GM06990 (cell line): ENCODE measurements at regions not wholly inside any gene's neighbourhood (a gene's known extent, or its start where the extent isn't known, plus 50 kb on each side); places are given as distances from the start of the nearest gene placed in this dataset.
A peak's percentile ranks its signal among the peaks of the same experiment; 100 is the strongest.

ENCODE experiments used
- DNase-seq: peaks from one replicate; pipeline ENCODE4 v3.0.0-alpha.2; 2011; ENCODE audit not compliant: insufficient read length; ENCODE audit errors: extremely low read depth
- H3K27me3 ChIP-seq: replicated peaks from 2 replicates; pipeline ENCODE4 v1.6.0; 2011; ENCODE audit warnings: low read length; ENCODE audit not compliant: control insufficient read depth, insufficient read depth
- H3K36me3 ChIP-seq: 2 replicates; pipeline ENCODE4 v1.5.1; 2011; ENCODE audit warnings: low read length; ENCODE audit not compliant: control insufficient read depth, insufficient read depth
- H3K4me3 ChIP-seq: replicated peaks from 2 replicates; pipeline ENCODE4 v1.5.1; 2011; ENCODE audit warnings: low read depth, mild to moderate bottlenecking, control low read depth, low read length
- TF ChIP-seq, protein P1 (sequence below): IDR thresholded peaks from 2 replicates; pipeline ENCODE4 v1.5.1; 2011; ENCODE audit warnings: low read length, control low read depth, mild to moderate bottlenecking, inconsistent platforms; ENCODE audit not compliant: insufficient read depth, poor library complexity, severe bottlenecking

DNA sequence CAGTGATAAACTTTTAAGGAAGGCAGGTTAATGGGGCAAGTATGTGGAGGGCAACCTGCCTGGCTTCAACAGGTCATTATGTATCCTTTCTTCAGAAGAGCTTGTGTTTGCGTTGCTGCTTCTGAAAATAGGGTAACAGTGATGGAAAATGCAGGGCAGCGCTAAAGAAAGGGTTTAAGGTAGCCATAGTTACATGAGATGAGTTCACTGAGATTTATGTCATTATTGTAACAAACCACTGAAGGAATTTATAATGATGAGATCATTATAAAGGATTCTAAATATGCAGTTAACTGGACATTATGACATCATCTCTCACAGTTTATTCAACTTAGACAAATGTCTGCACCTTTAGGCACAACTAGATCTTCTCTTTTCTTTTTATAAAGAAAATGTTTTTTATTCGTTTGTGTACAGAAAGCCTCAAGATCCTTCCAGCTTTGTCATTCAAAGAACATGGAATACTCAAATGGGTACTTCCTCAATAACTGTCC, 291.6 kb upstream of the SMARCA2 start:
- H3K4me3 ChIP-seq: no peak overlapping the region
- no peaks in the 10 kb centered on the region for H3K36me3 ChIP-seq
- no peaks in the 10 kb centered on the region for H3K27me3 ChIP-seq
- DNase-seq: no peak
- TF ChIP-seq, protein P1, sequence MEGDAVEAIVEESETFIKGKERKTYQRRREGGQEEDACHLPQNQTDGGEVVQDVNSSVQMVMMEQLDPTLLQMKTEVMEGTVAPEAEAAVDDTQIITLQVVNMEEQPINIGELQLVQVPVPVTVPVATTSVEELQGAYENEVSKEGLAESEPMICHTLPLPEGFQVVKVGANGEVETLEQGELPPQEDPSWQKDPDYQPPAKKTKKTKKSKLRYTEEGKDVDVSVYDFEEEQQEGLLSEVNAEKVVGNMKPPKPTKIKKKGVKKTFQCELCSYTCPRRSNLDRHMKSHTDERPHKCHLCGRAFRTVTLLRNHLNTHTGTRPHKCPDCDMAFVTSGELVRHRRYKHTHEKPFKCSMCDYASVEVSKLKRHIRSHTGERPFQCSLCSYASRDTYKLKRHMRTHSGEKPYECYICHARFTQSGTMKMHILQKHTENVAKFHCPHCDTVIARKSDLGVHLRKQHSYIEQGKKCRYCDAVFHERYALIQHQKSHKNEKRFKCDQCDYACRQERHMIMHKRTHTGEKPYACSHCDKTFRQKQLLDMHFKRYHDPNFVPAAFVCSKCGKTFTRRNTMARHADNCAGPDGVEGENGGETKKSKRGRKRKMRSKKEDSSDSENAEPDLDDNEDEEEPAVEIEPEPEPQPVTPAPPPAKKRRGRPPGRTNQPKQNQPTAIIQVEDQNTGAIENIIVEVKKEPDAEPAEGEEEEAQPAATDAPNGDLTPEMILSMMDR: no peak

DNA sequence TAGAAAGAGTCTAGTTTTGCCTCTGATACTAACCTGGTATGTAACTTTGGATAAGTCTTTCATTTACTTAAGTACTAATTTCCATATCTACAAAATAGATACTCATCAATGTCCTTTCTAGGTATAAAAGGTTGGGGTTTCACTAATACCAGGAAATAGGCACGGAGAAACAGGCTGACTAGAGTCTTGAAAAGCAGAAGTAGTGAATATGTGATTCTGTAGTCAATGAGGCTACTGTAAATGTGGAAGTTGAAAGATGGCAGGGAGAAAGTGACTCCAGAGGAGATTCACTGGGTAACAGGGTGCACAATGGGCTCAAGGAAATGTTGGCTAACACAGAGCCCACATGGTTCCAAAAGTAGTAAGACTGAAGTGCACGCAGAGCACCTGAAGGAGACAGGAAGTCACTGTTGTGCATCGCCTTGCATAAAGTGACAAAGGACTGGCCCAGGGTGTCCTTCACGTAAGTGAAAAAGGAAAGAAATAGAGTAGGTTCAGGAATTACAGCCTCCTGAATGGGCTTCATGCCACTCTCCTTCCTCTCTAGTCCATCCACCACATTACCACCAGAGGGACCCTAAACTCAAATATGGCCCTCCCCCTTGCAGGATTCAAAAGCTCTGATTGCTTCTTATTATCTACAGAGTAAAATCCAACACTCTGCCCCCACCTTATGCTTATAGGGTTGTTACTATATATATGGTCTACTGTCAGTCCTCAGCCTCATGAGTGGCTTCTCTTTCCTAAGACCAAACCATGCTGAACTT, 288.0 kb upstream of the SMARCA2 start:
- H3K36me3 ChIP-seq: no peaks in the 10 kb centered on the region
- DNase-seq: no peak
- TF ChIP-seq, protein P1: peak; percentile 51
- H3K27me3 ChIP-seq: no peaks in the 10 kb centered on the region; the same call in 1 of the 2 replicates
- no peak overlapping the region for H3K4me3 ChIP-seq

DNA sequence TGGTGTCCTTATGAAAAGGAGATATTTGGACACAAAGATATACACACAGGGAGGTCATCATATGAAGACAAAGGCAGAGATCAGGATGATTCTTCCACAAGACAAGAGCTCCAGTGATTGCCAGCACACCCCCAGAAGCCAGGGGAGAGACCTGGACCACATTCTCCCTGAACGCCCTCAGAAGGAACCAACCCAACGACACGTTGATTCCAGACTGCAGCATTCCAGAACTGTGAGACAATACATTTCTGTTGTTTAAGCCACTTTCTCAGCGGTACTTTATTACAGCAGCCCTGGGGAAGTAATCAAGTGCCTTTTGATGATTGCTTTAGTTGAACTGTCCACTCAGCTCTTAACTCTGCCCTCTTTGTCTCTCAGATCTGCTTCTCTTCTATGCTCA, 285.5 kb upstream of the SMARCA2 start:
- TF ChIP-seq, protein P1: no peak
- Histone ChIP-seq H3K27me3 (no peaks in the 10 kb centered on the region; the same call in 1 of the 2 replicates), H3K4me3 (no peak overlapping the region), H3K36me3 (no peaks in the 10 kb centered on the region)
- DNase-seq: no peak

DNA sequence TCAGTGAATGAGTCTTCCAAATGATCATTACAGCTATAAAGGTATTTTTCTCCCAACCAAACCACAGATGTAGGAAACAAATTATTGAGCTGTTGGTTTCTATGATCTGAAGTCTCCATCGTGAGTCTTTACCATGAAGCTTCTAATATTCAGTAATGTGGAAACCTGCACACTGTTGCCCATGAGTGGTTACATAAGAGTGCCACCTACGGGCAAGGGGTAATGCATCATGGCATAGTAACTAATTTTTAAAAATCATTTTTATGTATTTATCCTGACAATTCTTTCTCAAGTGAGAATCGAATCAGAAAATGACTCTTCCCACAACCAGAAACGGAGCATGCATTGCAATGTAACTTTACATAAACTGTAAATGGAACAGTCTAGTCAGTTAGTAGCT, 282.5 kb upstream of the SMARCA2 start:
- TF ChIP-seq, protein P1: peak; percentile 66
- no peak for DNase-seq
- no peaks in the 10 kb centered on the region for H3K36me3 ChIP-seq
- no peaks in the 10 kb centered on the region; the same call in 1 of the 2 replicates for H3K27me3 ChIP-seq
- no peak overlapping the region for H3K4me3 ChIP-seq

DNA sequence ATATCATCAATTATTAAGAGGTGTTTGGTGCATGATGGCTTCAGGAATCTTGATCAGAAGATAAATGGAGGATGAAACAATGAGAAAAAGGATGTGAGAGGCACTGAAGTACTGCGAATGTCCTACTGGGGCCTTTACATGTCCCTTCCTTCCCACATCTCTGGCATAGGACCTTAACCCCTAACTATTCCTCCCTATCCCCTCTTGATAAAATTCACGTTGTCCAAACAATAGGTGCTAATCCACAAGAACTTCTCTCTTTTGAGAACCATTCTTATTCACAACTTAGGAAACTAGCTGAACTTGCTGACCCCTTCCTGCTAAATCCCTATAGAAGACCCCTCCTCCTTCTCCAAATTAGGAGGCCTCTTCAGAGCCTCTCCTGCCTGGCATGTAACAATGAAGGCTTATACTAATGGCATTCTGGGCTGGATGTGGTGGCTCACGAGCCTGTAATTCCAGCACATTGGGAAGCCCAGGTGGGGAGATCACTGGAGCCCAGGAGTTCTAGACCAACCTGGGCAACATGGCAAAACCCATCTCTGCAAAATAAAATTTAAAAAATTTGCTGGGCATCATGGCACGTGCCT, 276.5 kb upstream of the SMARCA2 start:
- H3K36me3 ChIP-seq: no peaks in the 10 kb centered on the region
- H3K4me3 ChIP-seq: no peak overlapping the region
- H3K27me3 ChIP-seq: no peaks in the 10 kb centered on the region
- TF ChIP-seq, protein P1: no peak
- no peak for DNase-seq
